HCT116 (cell line): ENCODE measurements at regions not wholly inside any gene's neighbourhood (a gene's known extent, or its start where the extent isn't known, plus 50 kb on each side); places are given as distances from the start of the nearest gene placed in this dataset.

Experiments used
- ATAC-seq: fragments of 200-7000 bp; cut with Tn5 transposase; 2 replicates; pipeline ENCODE4 v1.9.1; 2020; ENCODE audit warnings: mild to moderate bottlenecking, moderate library complexity
- BruUV-seq: library from RNA; stranded (reverse); fragments of 400-500 nt; replicated peaks from 2 replicates; lab custom pipeline; 2021; lab: Mats Ljungman, UMichigan
- CTCF ChIA-PET: fragments of 300-600 bp; sonication (Branson Sonifier 250); formaldehyde crosslinking; loops from one replicate; lab custom pipeline; 2021; ENCODE audit warnings: antibody characterized with exemption; lab: Charles Lee
- POLR2A ChIA-PET: fragments of 300-600, 350-600 bp; sonication (Branson Sonifier 250); formaldehyde crosslinking; loops from one replicate; lab custom pipeline; 2021; ENCODE audit warnings: antibody characterized with exemption; lab: Charles Lee
- RAD21 ChIA-PET, 2 experiments: fragments of 300-600 bp; sonication (Branson Sonifier 250); formaldehyde crosslinking; loops; one replicate each; lab custom pipeline; 2023; ENCODE audit warnings: low total read pairs in 2 of 2; ENCODE audit not compliant: uncharacterized antibody in 2 of 2, unreplicated experiment in 2 of 2, low non-redundant PET in 1 of 2; lab: Charles Lee
- DNase-seq: peaks from one replicate; pipeline ENCODE4 v3.0.0-alpha.2; 2010; ENCODE audit warnings: low read depth, low spot score
- H2AFZ ChIP-seq: fragments of 200-600 bp; shearing (Covaris generic), sonication (generic); 2 replicates; pipeline ENCODE4 v1.6.1; 2017; ENCODE audit warnings: low read depth, mixed run types, mixed read lengths, antibody characterized with exemption, low read length; ENCODE audit not compliant: poor library complexity, severe bottlenecking
- H3K27ac ChIP-seq: 2 replicates; pipeline ENCODE4 v1.5.1; 2012; ENCODE audit warnings: low read depth, low read length
- H3K27me3 ChIP-seq: fragments of 200-600 bp; sonication (generic); 2 replicates; pipeline ENCODE4 v1.6.1; 2016; ENCODE audit warnings: mixed run types, low read length, mixed read lengths; ENCODE audit not compliant: insufficient read depth
- H3K36me3 ChIP-seq, 2 experiments: fragments of 200-500 bp in 1 of 2; fragments of 200-600 bp in 1 of 2; sonication (Bioruptor generic) in 1 of 2; sonication (generic) in 1 of 2; 2 replicates each; pipeline versions ENCODE4 v1.5.1 to v1.6.1; 2014 to 2016; ENCODE audit warnings: low read length in 2 of 2, inconsistent platforms in 1 of 2, mixed read lengths in 1 of 2, mixed run types in 1 of 2; ENCODE audit not compliant: insufficient read depth in 2 of 2, control insufficient read depth in 1 of 2
- H3K4me1 ChIP-seq, 2 experiments: fragments of 200-600 bp in 1 of 2; sonication (generic) in 1 of 2; 2 replicates each; pipeline versions ENCODE4 v1.5.1 to v1.6.1; 2012 to 2017; ENCODE audit warnings: low read length in 2 of 2, inconsistent platforms in 1 of 2, mild to moderate bottlenecking in 1 of 2, mixed read lengths in 1 of 2, mixed run types in 1 of 2, moderate library complexity in 1 of 2; ENCODE audit not compliant: insufficient read depth in 2 of 2, control insufficient read depth in 1 of 2
- H3K4me2 ChIP-seq: fragments of 200-600 bp; sonication (generic); 2 replicates; pipeline ENCODE4 v1.6.1; 2017; ENCODE audit warnings: mixed run types, low read length, mixed read lengths
- H3K4me3 ChIP-seq, 2 experiments: fragments of 200-600 bp in 1 of 2; sonication (generic) in 1 of 2; replicated peaks in 1 of 2; 2 replicates each; pipeline ENCODE4 v1.5.1; 2011 to 2016; ENCODE audit warnings: low read length in 2 of 2, control low read depth in 1 of 2, low read depth in 1 of 2, mild to moderate bottlenecking in 1 of 2, mixed read lengths in 1 of 2, mixed run types in 1 of 2
- H3K79me2 ChIP-seq: fragments of 200-600 bp; sonication (generic); 2 replicates; pipeline ENCODE4 v1.6.1; 2017; ENCODE audit warnings: mild to moderate bottlenecking, mixed run types, low read length, moderate library complexity, mixed read lengths; ENCODE audit not compliant: insufficient read depth
- H3K9ac ChIP-seq: fragments of 200-600 bp; sonication (generic); 2 replicates; pipeline ENCODE4 v1.6.1; 2016; ENCODE audit warnings: low read length, mixed read lengths
- H3K9me2 ChIP-seq: fragments of 200-600 bp; sonication (generic), shearing (Covaris generic); 2 replicates; pipeline ENCODE4 v1.6.1; 2017; ENCODE audit warnings: mixed run types, mild to moderate bottlenecking, moderate library complexity; ENCODE audit not compliant: insufficient read depth
- H3K9me3 ChIP-seq, 2 experiments: fragments of 200-500 bp in 1 of 2; fragments of 200-600 bp in 1 of 2; sonication (Bioruptor generic) in 1 of 2; sonication (generic) in 1 of 2; 2 replicates each; pipeline ENCODE4 v1.6.1; 2014 to 2017; ENCODE audit warnings: low read length in 2 of 2, mixed read lengths in 2 of 2, inconsistent platforms in 1 of 2, low read depth in 1 of 2, mild to moderate bottlenecking in 1 of 2, mixed run types in 1 of 2, moderate library complexity in 1 of 2; ENCODE audit not compliant: control insufficient read depth in 1 of 2, insufficient read depth in 1 of 2
- H4K20me1 ChIP-seq: fragments of 200-600 bp; sonication (generic), shearing (Covaris generic); 2 replicates; pipeline ENCODE4 v1.6.1; 2017; ENCODE audit warnings: mixed run types, mild to moderate bottlenecking, moderate library complexity; ENCODE audit not compliant: insufficient read depth
- CBX3 ChIP-seq: IDR thresholded peaks from 2 replicates; pipeline ENCODE4 v1.6.1; 2012; ENCODE audit warnings: low read depth
- CTCF ChIP-seq, 3 experiments: fragments of 200-600 bp in 1 of 3; sonication (generic) in 1 of 3; IDR thresholded peaks in 2 of 3; conservative IDR thresholded peaks in 1 of 3; 2 replicates each; pipeline ENCODE4 v1.5.1; 2012 to 2017; ENCODE audit warnings: low read depth in 2 of 3, low read length in 2 of 3, antibody characterized with exemption in 1 of 3, borderline replicate concordance in 1 of 3, control low read depth in 1 of 3, mild to moderate bottlenecking in 1 of 3, mixed read lengths in 1 of 3, mixed run types in 1 of 3, moderate library complexity in 1 of 3; ENCODE audit not compliant: insufficient read depth in 1 of 3
- FOSL1 ChIP-seq: IDR thresholded peaks from 2 replicates; pipeline ENCODE4 v1.6.1; 2012; ENCODE audit warnings: low read depth
- JUND ChIP-seq: IDR thresholded peaks from 2 replicates; pipeline ENCODE4 v1.6.1; 2012
- POLR2AphosphoS5 ChIP-seq: IDR thresholded peaks from 2 replicates; pipeline ENCODE4 v1.6.1; 2011; ENCODE audit warnings: mild to moderate bottlenecking, low read depth, low read length, moderate library complexity
- SP1 ChIP-seq: IDR thresholded peaks from 2 replicates; pipeline ENCODE4 v1.6.1; 2012; ENCODE audit warnings: low read depth
- TCF7L2 ChIP-seq: IDR thresholded peaks from 2 replicates; pipeline ENCODE4 v1.7.0; 2011; ENCODE audit warnings: borderline replicate concordance, inconsistent platforms; ENCODE audit not compliant: insufficient read depth, insufficient read length; ENCODE audit errors: extremely low read depth
- YY1 ChIP-seq: IDR thresholded peaks from 2 replicates; pipeline ENCODE4 v1.6.1; 2011; ENCODE audit warnings: low read length, low read depth, moderate library complexity, mild to moderate bottlenecking; ENCODE audit not compliant: insufficient replicate concordance; ENCODE audit errors: extremely low read depth
- intact Hi-C: fragments of 100-400 bp; cut with micrococcal nuclease; formaldehyde crosslinking; loops from 2 replicates; pipeline ENCODE4 v1.10.0; 2022
- TF ChIP-seq, protein P1 (sequence below): IDR thresholded peaks from 2 replicates; pipeline ENCODE4 v1.6.1; 2012; ENCODE audit warnings: low read depth

- Histone ChIP-seq H3K9me3 (no peaks in the 10 kb centered on the region), H2AFZ (no peak overlapping the region), H3K27ac (no peak overlapping the region), H4K20me1 (no peaks in the 10 kb centered on the region), H3K4me1 (no peaks in the 10 kb centered on the region), H3K79me2 (no peaks in the 10 kb centered on the region), H3K4me3 (no peak overlapping the region), H3K9me2 (no peaks in the 10 kb centered on the region), H3K36me3 (no peaks in the 10 kb centered on the region), H3K4me2 (no peak overlapping the region), H3K9ac (no peak overlapping the region), H3K27me3 (peaks cover 63% of the 10 kb centered on the region)
- TF ChIP-seq YY1, result no peak
- TF ChIP-seq CTCF (IDR thresholded peaks at IDR 0.05 in 2 of 3, conservative IDR thresholded peaks at IDR 0.05 in 1 of 3; ENCODE audit: borderline replicate concordance in 1 of 3, insufficient read depth in 1 of 3, low read depth in 2 of 3, low read length in 2 of 3), result no peak
- TF ChIP-seq TCF7L2, result no peak
- no peak for TF ChIP-seq POLR2AphosphoS5
- ChIA-PET POLR2A (no interaction called here), CTCF (no interaction called here), RAD21 (no interaction called here)
- DNase-seq (no peak), ATAC-seq (no peak)
- no TSS peak for BruUV-seq
- intact Hi-C loops, result no loop called here
Observed at GRCh38 chr9:19969721-19970120, 180.9 kb upstream of the SLC24A2 start.

DNA sequence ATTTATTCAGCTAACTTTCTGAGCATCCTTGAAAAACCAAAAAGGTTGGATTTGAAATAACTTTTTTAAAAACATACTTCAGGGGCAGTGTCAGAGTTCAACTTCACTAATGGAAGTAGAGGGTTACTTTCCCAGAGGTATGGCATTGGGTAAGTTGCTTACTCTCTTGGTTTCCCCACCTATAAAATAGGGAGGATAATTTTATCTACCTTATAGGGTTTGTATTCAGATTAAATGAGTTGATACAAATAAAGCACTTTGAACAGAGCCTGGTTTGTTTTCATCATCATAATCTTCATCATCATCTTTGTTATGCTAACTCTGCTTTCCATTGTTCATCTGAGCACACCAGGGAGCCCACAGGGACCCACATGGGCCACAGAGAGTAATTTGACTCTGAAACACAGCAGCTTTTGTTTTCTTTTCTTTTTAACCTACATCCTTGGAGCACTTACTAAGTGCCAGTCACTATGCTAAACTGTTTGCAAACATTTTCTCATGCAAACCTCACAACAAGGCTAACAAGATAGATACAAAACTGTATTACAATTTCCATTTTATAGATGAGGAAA, 179.1 kb upstream of the SLC24A2 start:
- Histone ChIP-seq H3K9ac (no peak overlapping the region), H3K27me3 (peaks cover 53% of the 10 kb centered on the region), H3K36me3 (no peaks in the 10 kb centered on the region), H3K79me2 (no peaks in the 10 kb centered on the region), H3K4me2 (no peak overlapping the region), H3K9me3 (no peaks in the 10 kb centered on the region), H3K4me1 (no peaks in the 10 kb centered on the region), H2AFZ (no peak overlapping the region), H3K4me3 (no peak overlapping the region), H3K9me2 (no peaks in the 10 kb centered on the region), H3K27ac (no peak overlapping the region), H4K20me1 (no peaks in the 10 kb centered on the region)
- RAD21 ChIA-PET, result no interaction called here
- no TSS peak for BruUV-seq
- intact Hi-C loops, result no loop called here
- TF ChIP-seq JUND (no peak), YY1 (no peak), SP1 (no peak), CBX3 (no peak), FOSL1 (no peak)
- TF ChIP-seq, protein P1, sequence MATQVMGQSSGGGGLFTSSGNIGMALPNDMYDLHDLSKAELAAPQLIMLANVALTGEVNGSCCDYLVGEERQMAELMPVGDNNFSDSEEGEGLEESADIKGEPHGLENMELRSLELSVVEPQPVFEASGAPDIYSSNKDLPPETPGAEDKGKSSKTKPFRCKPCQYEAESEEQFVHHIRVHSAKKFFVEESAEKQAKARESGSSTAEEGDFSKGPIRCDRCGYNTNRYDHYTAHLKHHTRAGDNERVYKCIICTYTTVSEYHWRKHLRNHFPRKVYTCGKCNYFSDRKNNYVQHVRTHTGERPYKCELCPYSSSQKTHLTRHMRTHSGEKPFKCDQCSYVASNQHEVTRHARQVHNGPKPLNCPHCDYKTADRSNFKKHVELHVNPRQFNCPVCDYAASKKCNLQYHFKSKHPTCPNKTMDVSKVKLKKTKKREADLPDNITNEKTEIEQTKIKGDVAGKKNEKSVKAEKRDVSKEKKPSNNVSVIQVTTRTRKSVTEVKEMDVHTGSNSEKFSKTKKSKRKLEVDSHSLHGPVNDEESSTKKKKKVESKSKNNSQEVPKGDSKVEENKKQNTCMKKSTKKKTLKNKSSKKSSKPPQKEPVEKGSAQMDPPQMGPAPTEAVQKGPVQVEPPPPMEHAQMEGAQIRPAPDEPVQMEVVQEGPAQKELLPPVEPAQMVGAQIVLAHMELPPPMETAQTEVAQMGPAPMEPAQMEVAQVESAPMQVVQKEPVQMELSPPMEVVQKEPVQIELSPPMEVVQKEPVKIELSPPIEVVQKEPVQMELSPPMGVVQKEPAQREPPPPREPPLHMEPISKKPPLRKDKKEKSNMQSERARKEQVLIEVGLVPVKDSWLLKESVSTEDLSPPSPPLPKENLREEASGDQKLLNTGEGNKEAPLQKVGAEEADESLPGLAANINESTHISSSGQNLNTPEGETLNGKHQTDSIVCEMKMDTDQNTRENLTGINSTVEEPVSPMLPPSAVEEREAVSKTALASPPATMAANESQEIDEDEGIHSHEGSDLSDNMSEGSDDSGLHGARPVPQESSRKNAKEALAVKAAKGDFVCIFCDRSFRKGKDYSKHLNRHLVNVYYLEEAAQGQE, result no peak
- ATAC-seq, result no peak
- POLR2A ChIA-PET, result no interaction called here
- DNase-seq, result no peak
- CTCF ChIA-PET, result no interaction called here
